ENCODE measurements at regions not wholly inside any gene's neighbourhood (a gene's known extent, or its start where the extent isn't known, plus 50 kb on each side); places are given as distances from the start of the nearest gene placed in this dataset.

DNA sequence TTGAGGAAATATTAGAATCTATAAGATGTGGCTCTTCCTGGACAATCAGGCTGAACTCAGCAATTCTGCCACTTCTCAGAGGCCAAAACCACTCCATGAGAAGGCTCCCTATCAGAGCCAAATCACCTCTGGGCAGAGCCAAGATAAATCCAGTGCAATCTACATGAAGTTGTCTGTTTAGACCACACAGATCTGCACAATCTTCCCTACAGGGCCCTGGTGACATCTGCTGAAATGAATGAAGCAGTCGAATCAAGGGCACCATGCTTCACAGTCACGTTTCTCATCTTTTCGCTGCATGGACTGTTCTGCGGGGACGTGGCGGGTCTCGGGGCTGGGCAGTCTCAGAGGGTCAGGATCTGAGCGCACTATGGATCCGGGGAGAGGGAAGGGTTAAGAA is 60.1 kb upstream of the CD93 start:
- Histone ChIP-seq H3K4me3 (ENCODE audit: low read length in 3 of 3) (no peak overlapping the region), H3K27me3 (ENCODE audit: control insufficient read depth, insufficient read depth, low read length) (no peaks in the 10 kb centered on the region), H3K9me3 (ENCODE audit: control insufficient read depth in 2 of 3, insufficient read depth in 1 of 3, low read length in 3 of 3) (no peaks in the 10 kb centered on the region), H3K4me1 (ENCODE audit: control insufficient read depth in 2 of 3, insufficient read depth in 2 of 3, low read depth in 1 of 3, low read length in 3 of 3) (peaks cover 0 to 8% (median 6%) of the 10 kb centered on the region in 3 donors), H3K36me3 (ENCODE audit: control insufficient read depth in 2 of 3, insufficient read depth in 3 of 3, low read length in 3 of 3) (no peaks in the 10 kb centered on the region), H3K9ac (ENCODE audit: low read length in 3 of 3) (no peak overlapping the region), H3K27ac (ENCODE audit: low read depth in 2 of 2, low read length in 2 of 2) (no peak overlapping the region)
- intact Hi-C loops (cut with DNase I), result no loop called here
- TF ChIP-seq, protein P1, sequence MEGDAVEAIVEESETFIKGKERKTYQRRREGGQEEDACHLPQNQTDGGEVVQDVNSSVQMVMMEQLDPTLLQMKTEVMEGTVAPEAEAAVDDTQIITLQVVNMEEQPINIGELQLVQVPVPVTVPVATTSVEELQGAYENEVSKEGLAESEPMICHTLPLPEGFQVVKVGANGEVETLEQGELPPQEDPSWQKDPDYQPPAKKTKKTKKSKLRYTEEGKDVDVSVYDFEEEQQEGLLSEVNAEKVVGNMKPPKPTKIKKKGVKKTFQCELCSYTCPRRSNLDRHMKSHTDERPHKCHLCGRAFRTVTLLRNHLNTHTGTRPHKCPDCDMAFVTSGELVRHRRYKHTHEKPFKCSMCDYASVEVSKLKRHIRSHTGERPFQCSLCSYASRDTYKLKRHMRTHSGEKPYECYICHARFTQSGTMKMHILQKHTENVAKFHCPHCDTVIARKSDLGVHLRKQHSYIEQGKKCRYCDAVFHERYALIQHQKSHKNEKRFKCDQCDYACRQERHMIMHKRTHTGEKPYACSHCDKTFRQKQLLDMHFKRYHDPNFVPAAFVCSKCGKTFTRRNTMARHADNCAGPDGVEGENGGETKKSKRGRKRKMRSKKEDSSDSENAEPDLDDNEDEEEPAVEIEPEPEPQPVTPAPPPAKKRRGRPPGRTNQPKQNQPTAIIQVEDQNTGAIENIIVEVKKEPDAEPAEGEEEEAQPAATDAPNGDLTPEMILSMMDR (IDR thresholded peaks at IDR 0.05; ENCODE audit: borderline replicate concordance, extremely low read depth, insufficient read depth), result no peak
- no peak for DNase-seq
- FAIRE-seq, result no peak

DNA sequence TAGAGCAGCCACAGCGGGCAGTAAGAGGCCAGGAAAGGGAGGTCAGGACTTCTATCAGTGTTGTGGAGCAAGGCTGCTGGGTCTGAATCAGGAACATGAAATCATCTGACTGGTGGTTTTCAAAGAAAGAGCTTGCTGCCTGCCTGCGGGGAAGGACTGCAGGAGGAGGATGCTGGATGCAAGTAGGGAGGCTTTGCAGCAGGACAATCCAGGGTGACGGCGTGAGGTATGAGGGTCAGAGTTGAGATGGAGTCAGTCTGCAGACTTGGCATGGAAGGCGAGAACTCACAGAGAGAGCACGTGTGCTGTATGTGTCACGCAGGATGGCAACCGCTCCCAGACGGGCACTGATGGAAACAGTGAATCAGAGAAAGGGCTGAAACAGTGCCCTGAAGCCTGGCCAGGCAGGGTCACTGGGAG is 59.2 kb upstream of the CD93 start:
- H3K4me3 ChIP-seq (ENCODE audit: low read length in 3 of 3), result no peak overlapping the region
- no peaks in the 10 kb centered on the region for H3K9me3 ChIP-seq (ENCODE audit: control insufficient read depth in 2 of 3, insufficient read depth in 1 of 3, low read length in 3 of 3)
- no peak overlapping the region for H3K27ac ChIP-seq (ENCODE audit: low read depth in 2 of 2, low read length in 2 of 2)
- intact Hi-C loops (cut with DNase I), result no loop called here
- H3K36me3 ChIP-seq (ENCODE audit: control insufficient read depth in 2 of 3, insufficient read depth in 3 of 3, low read length in 3 of 3), result no peaks in the 10 kb centered on the region
- H3K27me3 ChIP-seq (ENCODE audit: control insufficient read depth, insufficient read depth, low read length), result no peaks in the 10 kb centered on the region
- TF ChIP-seq, protein P1 (IDR thresholded peaks at IDR 0.05; ENCODE audit: borderline replicate concordance, extremely low read depth, insufficient read depth), result no peak
- FAIRE-seq (no peak), DNase-seq (peak in 1 of 5 donors; percentile 51)
- peaks cover 0 to 8% (median 6%) of the 10 kb centered on the region in 3 donors for H3K4me1 ChIP-seq (ENCODE audit: control insufficient read depth in 2 of 3, insufficient read depth in 2 of 3, low read depth in 1 of 3, low read length in 3 of 3)
- H3K9ac ChIP-seq (ENCODE audit: low read length in 3 of 3), result no peak overlapping the region

DNA sequence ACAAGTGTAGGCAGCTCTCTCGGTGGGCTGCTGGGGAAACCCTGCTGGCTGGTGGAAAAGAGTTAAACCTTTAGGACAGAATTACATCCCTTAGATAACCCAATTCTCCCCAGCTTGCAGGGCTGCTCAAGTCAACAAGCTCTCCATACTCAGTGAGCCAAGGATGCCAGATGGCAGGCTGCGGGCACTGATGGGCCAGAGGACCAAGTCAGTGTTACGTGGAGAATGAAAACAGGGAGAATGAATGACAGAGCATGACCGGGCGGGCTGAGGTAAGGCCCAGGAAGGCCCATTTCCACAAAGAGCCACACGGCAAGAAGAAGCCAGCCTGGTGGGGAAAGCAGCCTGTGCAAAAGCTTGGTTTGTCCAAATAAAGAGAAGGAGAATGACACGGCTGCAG is 58.7 kb upstream of the CD93 start:
- no peak for FAIRE-seq
- Histone ChIP-seq H3K4me3 (ENCODE audit: low read length in 3 of 3) (no peak overlapping the region), H3K4me1 (ENCODE audit: control insufficient read depth in 2 of 3, insufficient read depth in 2 of 3, low read depth in 1 of 3, low read length in 3 of 3) (peaks cover 0 to 8% (median 6%) of the 10 kb centered on the region in 3 donors)

More for the DNA sequence above, 58.7 kb upstream of the CD93 start:
- Histone ChIP-seq H3K9me3 (ENCODE audit: control insufficient read depth in 2 of 3, insufficient read depth in 1 of 3, low read length in 3 of 3) (no peaks in the 10 kb centered on the region), H3K36me3 (ENCODE audit: control insufficient read depth in 2 of 3, insufficient read depth in 3 of 3, low read length in 3 of 3) (no peaks in the 10 kb centered on the region), H3K27me3 (ENCODE audit: control insufficient read depth, insufficient read depth, low read length) (no peaks in the 10 kb centered on the region), H3K27ac (ENCODE audit: low read depth in 2 of 2, low read length in 2 of 2) (no peak overlapping the region), H3K9ac (ENCODE audit: low read length in 3 of 3) (no peak overlapping the region)
- TF ChIP-seq, protein P1 (IDR thresholded peaks at IDR 0.05; ENCODE audit: borderline replicate concordance, extremely low read depth, insufficient read depth), result no peak
- DNase-seq, result no peak
- intact Hi-C loops (cut with DNase I), result no loop called here

Data from kidney (tissue), 13 donors.